H9 (cell line): ENCODE measurements at regions not wholly inside any gene's neighbourhood (a gene's known extent, or its start where the extent isn't known, plus 50 kb on each side); places are given as distances from the start of the nearest gene placed in this dataset.

Source experiments
- DNase-seq: peaks from one replicate; pipeline ENCODE4 v3.0.0-alpha.2; 2017
- H2AFZ ChIP-seq: one replicate; pipeline ENCODE4 v1.6.1; 2013; ENCODE audit warnings: mild to moderate bottlenecking, low read length, control low read depth, moderate library complexity
- H2AK5ac ChIP-seq: 2 replicates; pipeline ENCODE4 v1.6.1; 2013; ENCODE audit warnings: low read length, control low read depth, mixed read lengths; ENCODE audit not compliant: insufficient read length
- H2BK120ac ChIP-seq: one replicate; pipeline ENCODE4 v1.6.1; 2013; ENCODE audit warnings: low read depth, mild to moderate bottlenecking, low read length, control low read depth, inconsistent platforms; ENCODE audit not compliant: poor library complexity, severe bottlenecking
- H2BK12ac ChIP-seq: 2 replicates; pipeline ENCODE4 v1.6.1; 2013; ENCODE audit warnings: low read length, control low read depth, mixed read lengths, low read depth; ENCODE audit not compliant: insufficient read length
- H2BK15ac ChIP-seq: 2 replicates; pipeline ENCODE4 v1.6.1; 2013; ENCODE audit warnings: low read depth, low read length, control low read depth
- H2BK20ac ChIP-seq: one replicate; pipeline ENCODE4 v1.6.1; 2013; ENCODE audit warnings: low read depth, mild to moderate bottlenecking, low read length, control low read depth, inconsistent platforms; ENCODE audit not compliant: poor library complexity, severe bottlenecking
- H2BK5ac ChIP-seq: 2 replicates; pipeline ENCODE4 v1.6.1; 2013; ENCODE audit warnings: low read length, control low read depth, mixed read lengths; ENCODE audit not compliant: insufficient read length
- H3K14ac ChIP-seq: 2 replicates; pipeline ENCODE4 v1.6.1; 2013; ENCODE audit warnings: low read length, control low read depth; ENCODE audit not compliant: insufficient read depth
- H3K18ac ChIP-seq: 2 replicates; pipeline ENCODE4 v1.6.1; 2013; ENCODE audit warnings: low read depth, mild to moderate bottlenecking, mixed read lengths, low read length, control low read depth; ENCODE audit not compliant: insufficient read length
- H3K23ac ChIP-seq: 2 replicates; pipeline ENCODE4 v1.6.1; 2013; ENCODE audit warnings: low read length, control low read depth, mixed read lengths, low read depth; ENCODE audit not compliant: insufficient read length
- H3K23me2 ChIP-seq: 2 replicates; pipeline ENCODE4 v1.6.1; 2013; ENCODE audit warnings: low read depth, mild to moderate bottlenecking, mixed read lengths, low read length, control low read depth; ENCODE audit not compliant: insufficient read length, poor library complexity, severe bottlenecking
- H3K27ac ChIP-seq: 2 replicates; pipeline ENCODE4 v1.5.1; 2013; ENCODE audit warnings: low read length, control low read depth, mixed read lengths, low read depth; ENCODE audit not compliant: insufficient read length
- H3K27me3 ChIP-seq: 2 replicates; pipeline ENCODE4 v1.6.1; 2013; ENCODE audit warnings: low read length, control low read depth, inconsistent platforms; ENCODE audit not compliant: insufficient read depth
- H3K4ac ChIP-seq: 2 replicates; pipeline ENCODE4 v1.6.1; 2013; ENCODE audit warnings: low read depth, mild to moderate bottlenecking, control low read depth, inconsistent platforms, low read length, moderate library complexity
- H3K4me1 ChIP-seq: 2 replicates; pipeline ENCODE4 v1.6.1; 2013; ENCODE audit warnings: low read length, control low read depth, inconsistent platforms; ENCODE audit not compliant: insufficient read depth
- H3K4me2 ChIP-seq: 2 replicates; pipeline ENCODE4 v1.6.1; 2013; ENCODE audit warnings: low read length, control low read depth, mixed read lengths; ENCODE audit not compliant: insufficient read length, insufficient read depth
- H3K56ac ChIP-seq: 2 replicates; pipeline ENCODE4 v1.6.1; 2013; ENCODE audit warnings: low read depth, mild to moderate bottlenecking, mixed read lengths, low read length, control low read depth; ENCODE audit not compliant: insufficient read length
- H3K79me1 ChIP-seq: 2 replicates; pipeline ENCODE4 v1.6.1; 2013; ENCODE audit warnings: low read depth, mild to moderate bottlenecking, moderate library complexity, low read length, control low read depth, inconsistent platforms; ENCODE audit not compliant: insufficient read depth, poor library complexity, severe bottlenecking
- H3K79me2 ChIP-seq: 2 replicates; pipeline ENCODE4 v1.6.1; 2013; ENCODE audit warnings: low read length, control low read depth, inconsistent platforms; ENCODE audit not compliant: insufficient read depth
- H3K9ac ChIP-seq: 2 replicates; pipeline ENCODE4 v1.6.1; 2013; ENCODE audit warnings: low read length, control low read depth, mixed read lengths; ENCODE audit not compliant: insufficient read length; ENCODE audit errors: extremely low read depth
- H3K9me3 ChIP-seq: one replicate; pipeline ENCODE4 v1.6.1; 2013; ENCODE audit warnings: low read depth, low read length, inconsistent platforms; ENCODE audit not compliant: control insufficient read depth
- H3T11ph ChIP-seq: one replicate; pipeline ENCODE4 v1.6.1; 2013; ENCODE audit warnings: mild to moderate bottlenecking, low read length, control low read depth, inconsistent platforms
- H4K20me1 ChIP-seq: one replicate; pipeline ENCODE4 v1.6.1; 2013; ENCODE audit not compliant: control insufficient read depth, insufficient read length, insufficient read depth
- H4K5ac ChIP-seq: 2 replicates; pipeline ENCODE4 v1.6.1; 2013; ENCODE audit warnings: low read depth, mild to moderate bottlenecking, mixed read lengths, low read length, control low read depth; ENCODE audit not compliant: insufficient read length
- H4K8ac ChIP-seq: replicated peaks from 2 replicates; pipeline ENCODE4 v1.6.1; 2013; ENCODE audit warnings: low read length, control low read depth, mixed read lengths, low read depth; ENCODE audit not compliant: insufficient read length
- H4K91ac ChIP-seq: 2 replicates; pipeline ENCODE4 v1.6.1; 2013; ENCODE audit warnings: low read depth, mild to moderate bottlenecking, moderate library complexity, mixed read lengths, low read length, control low read depth; ENCODE audit not compliant: insufficient read length
- H3K27ac Mint-ChIP-seq, 3 experiments: 2 replicates in 2 of 3; 3 replicates in 1 of 3; pipeline ENCODE4 v1.8.0; 2020 to 2021; ENCODE audit warnings: mixed read lengths in 3 of 3, mild to moderate bottlenecking in 1 of 3, moderate library complexity in 1 of 3
- H3K27me3 Mint-ChIP-seq: 2 replicates; pipeline ENCODE4 v1.8.0; 2021; ENCODE audit warnings: low read depth, mild to moderate bottlenecking, moderate library complexity, mixed read lengths
- H3K36me3 Mint-ChIP-seq, 3 experiments: 2 replicates in 2 of 3; 3 replicates in 1 of 3; pipeline ENCODE4 v1.8.0; 2020 to 2021; ENCODE audit warnings: low read depth in 3 of 3, mixed read lengths in 3 of 3; ENCODE audit not compliant: insufficient read depth in 1 of 3
- H3K4me1 Mint-ChIP-seq, 2 experiments: 2 replicates each; pipeline ENCODE4 v1.8.0; 2020; ENCODE audit warnings: mixed read lengths in 2 of 2
- H3K4me3 Mint-ChIP-seq, 2 experiments: 2 replicates in 1 of 2; 3 replicates in 1 of 2; pipeline ENCODE4 v1.8.0; 2020 to 2021; ENCODE audit warnings: mild to moderate bottlenecking in 2 of 2, mixed read lengths in 2 of 2, moderate library complexity in 1 of 2
- H3K9me3 Mint-ChIP-seq, 2 experiments: 2 replicates in 1 of 2; 3 replicates in 1 of 2; pipeline ENCODE4 v1.8.0; 2020; ENCODE audit warnings: mild to moderate bottlenecking in 2 of 2, mixed read lengths in 2 of 2, moderate library complexity in 1 of 2
- TF ChIP-seq, protein P1 (sequence below): fragments of 200-600 bp; sonication (generic); conservative IDR thresholded peaks from 3 replicates; pipeline ENCODE4 v1.8.0; 2021; ENCODE audit warnings: antibody characterized with exemption, mild to moderate bottlenecking

DNA sequence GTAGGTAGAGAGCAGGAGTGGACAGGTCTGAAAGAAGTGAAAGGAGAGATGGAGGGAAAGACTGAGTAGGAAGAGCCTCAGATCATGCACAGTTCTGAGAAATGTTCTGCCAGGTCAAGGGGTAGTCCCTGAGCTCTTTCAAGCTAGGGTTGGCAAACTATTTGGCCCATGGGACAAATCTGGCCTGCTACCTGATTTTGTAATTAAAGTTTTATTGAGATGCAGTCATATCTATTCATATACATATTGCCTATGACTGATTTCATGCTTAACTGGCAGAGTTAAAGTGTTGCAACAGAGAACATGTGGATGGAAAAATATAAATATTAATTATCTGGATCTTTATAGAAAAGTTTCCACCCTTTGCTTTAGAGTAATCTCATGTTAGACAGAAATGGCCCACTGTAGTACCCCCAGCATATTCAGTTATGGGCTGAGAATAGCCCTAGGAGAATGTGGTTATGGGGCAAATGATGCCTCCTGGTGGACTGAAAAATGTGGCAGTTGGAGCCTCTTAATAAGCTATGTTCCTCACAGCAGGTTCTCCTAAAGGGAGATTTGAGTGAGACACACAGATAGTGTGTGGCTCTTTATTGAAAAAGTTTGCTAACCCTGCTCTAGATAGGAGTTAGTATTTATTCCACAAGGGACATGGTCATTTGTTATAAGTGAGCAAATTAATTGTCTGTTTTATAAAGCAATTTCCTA is 476.9 kb downstream of the LRIG3 start:
- H2BK5ac ChIP-seq = no peak overlapping the region
- H2BK20ac ChIP-seq = no peak overlapping the region
- H3K18ac ChIP-seq = no peak overlapping the region
- no peak overlapping the region for H2BK15ac ChIP-seq
- no peaks in the 10 kb centered on the region for H3K27me3 ChIP-seq
- H3K79me2 ChIP-seq = no peaks in the 10 kb centered on the region
- no peak overlapping the region for H3K23ac ChIP-seq
- no peaks in the 10 kb centered on the region for H3K4me1 ChIP-seq
- TF ChIP-seq, protein P1, sequence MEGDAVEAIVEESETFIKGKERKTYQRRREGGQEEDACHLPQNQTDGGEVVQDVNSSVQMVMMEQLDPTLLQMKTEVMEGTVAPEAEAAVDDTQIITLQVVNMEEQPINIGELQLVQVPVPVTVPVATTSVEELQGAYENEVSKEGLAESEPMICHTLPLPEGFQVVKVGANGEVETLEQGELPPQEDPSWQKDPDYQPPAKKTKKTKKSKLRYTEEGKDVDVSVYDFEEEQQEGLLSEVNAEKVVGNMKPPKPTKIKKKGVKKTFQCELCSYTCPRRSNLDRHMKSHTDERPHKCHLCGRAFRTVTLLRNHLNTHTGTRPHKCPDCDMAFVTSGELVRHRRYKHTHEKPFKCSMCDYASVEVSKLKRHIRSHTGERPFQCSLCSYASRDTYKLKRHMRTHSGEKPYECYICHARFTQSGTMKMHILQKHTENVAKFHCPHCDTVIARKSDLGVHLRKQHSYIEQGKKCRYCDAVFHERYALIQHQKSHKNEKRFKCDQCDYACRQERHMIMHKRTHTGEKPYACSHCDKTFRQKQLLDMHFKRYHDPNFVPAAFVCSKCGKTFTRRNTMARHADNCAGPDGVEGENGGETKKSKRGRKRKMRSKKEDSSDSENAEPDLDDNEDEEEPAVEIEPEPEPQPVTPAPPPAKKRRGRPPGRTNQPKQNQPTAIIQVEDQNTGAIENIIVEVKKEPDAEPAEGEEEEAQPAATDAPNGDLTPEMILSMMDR = peak; percentile 79
- no peak overlapping the region for H3K4ac ChIP-seq
- H3K23me2 ChIP-seq = no peaks in the 10 kb centered on the region
- H4K20me1 ChIP-seq = no peaks in the 10 kb centered on the region
- H3K56ac ChIP-seq = no peak overlapping the region
- no peaks in the 10 kb centered on the region for H3K79me1 ChIP-seq
- Mint-ChIP-seq H3K27me3 (no peaks in the 10 kb centered on the region), H3K27ac (no peak overlapping the region), H3K9me3 (no peaks in the 10 kb centered on the region), H3K36me3 (no peaks in the 10 kb centered on the region), H3K4me1 (peaks cover 0 to 5% of the 10 kb centered on the region in 2 experiments; a peak in 2 of 4 replicates), H3K4me3 (no peak overlapping the region)
- DNase-seq = peak; percentile 45
- H3T11ph ChIP-seq = no peak overlapping the region
- no peaks in the 10 kb centered on the region for H3K9me3 ChIP-seq
- H4K5ac ChIP-seq = no peak overlapping the region
- no peak overlapping the region for H2AK5ac ChIP-seq
- no peak overlapping the region for H3K27ac ChIP-seq
- no peak overlapping the region for H2BK12ac ChIP-seq
- no peak overlapping the region for H2BK120ac ChIP-seq
- H2AFZ ChIP-seq = no peak overlapping the region
- H4K8ac ChIP-seq = no peak overlapping the region
- no peak overlapping the region for H3K14ac ChIP-seq
- H4K91ac ChIP-seq = no peak overlapping the region
- H3K9ac ChIP-seq = no peak overlapping the region
- H3K4me2 ChIP-seq = no peak overlapping the region
